Omental fat pad (tissue), 3 donors: ENCODE measurements at regions not wholly inside any gene's neighbourhood (a gene's known extent, or its start where the extent isn't known, plus 50 kb on each side); places are given as distances from the start of the nearest gene placed in this dataset.

Experiments
- ATAC-seq: fragments of 150-250 bp; one replicate; pipeline ENCODE4 v1.9.1; 2016; ENCODE audit warnings: mild to moderate bottlenecking, moderate library complexity; ENCODE audit not compliant: low FRiP score
- DNase-seq: peaks from one replicate; pipeline ENCODE4 v3.0.0-alpha.2; 2019; ENCODE audit warnings: low spot score
- TF ChIP-seq, protein P1 (sequence below), 3 donors: fragments of 450-650 bp; IDR thresholded peaks; one replicate each; pipeline ENCODE4 v1.5.1; 2016 to 2017; ENCODE audit warnings: antibody characterized with exemption in 3 of 3, mild to moderate bottlenecking in 3 of 3, moderate library complexity in 2 of 3

DNA sequence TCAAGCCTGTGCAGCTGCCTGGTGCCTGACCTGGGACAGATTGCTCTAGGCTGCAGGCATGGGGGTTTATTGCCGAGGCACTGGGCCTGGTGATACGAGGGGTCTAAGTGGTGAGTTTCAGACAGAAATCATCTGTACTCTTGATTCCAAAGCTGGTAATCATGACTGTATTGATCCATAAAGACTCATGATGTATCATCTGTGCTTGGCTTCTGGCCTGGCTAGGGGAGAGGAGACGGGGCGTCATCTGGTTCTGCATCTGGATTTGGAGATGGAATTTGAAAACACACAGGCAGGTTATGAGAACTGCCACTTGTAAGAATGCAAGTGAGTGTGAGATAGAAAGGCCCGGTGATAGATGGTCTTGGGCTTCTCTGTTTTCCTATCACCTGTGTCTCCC lies 337.4 kb upstream of the C2CD4B start:
- no peak for ATAC-seq
- TF ChIP-seq, protein P1, sequence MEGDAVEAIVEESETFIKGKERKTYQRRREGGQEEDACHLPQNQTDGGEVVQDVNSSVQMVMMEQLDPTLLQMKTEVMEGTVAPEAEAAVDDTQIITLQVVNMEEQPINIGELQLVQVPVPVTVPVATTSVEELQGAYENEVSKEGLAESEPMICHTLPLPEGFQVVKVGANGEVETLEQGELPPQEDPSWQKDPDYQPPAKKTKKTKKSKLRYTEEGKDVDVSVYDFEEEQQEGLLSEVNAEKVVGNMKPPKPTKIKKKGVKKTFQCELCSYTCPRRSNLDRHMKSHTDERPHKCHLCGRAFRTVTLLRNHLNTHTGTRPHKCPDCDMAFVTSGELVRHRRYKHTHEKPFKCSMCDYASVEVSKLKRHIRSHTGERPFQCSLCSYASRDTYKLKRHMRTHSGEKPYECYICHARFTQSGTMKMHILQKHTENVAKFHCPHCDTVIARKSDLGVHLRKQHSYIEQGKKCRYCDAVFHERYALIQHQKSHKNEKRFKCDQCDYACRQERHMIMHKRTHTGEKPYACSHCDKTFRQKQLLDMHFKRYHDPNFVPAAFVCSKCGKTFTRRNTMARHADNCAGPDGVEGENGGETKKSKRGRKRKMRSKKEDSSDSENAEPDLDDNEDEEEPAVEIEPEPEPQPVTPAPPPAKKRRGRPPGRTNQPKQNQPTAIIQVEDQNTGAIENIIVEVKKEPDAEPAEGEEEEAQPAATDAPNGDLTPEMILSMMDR (IDR thresholded peaks at IDR 0.05) = no peak

GRCh38 chr15:62503451-62503850 lies 338.4 kb upstream of the C2CD4B start:
- TF ChIP-seq, protein P1 (IDR thresholded peaks at IDR 0.05) = no peak
- no peak for DNase-seq
- no peak for ATAC-seq

More for the DNA sequence above, 337.4 kb upstream of the C2CD4B start:
- DNase-seq = no peak

- ATAC-seq = peak; percentile 9
- TF ChIP-seq, protein P1 (IDR thresholded peaks at IDR 0.05) = no peak
- no peak for DNase-seq
These were observed 340.7 kb upstream of the C2CD4B start for GRCh38 chr15:62505762-62506161.

DNA sequence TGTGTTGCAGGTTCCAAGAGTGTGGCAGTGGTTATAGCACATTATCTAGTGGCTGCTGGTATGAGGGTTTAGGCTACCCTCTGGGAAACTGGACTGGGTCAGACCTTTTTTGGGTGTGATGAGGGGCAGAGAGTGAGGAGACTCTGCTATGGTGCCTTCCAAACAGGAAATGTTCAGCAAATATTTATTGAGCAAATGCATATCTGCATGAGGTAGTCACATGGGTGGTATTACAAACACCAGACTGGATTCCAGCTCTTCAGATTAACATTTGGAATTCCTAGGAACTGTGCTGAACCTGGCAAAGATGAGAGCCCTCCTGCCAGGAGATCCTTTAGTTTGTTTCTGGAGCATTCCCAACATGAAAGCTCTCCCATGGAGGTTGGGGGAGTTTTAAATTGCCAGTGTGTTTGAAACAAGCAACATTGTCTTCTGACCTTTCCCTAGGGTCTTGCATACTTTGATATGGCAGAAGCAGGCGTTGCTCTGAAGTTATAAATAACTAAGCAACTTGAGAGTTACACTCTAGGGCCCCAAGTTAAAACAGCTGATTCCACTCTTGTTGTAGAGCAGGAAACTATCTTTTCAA lies 341.2 kb upstream of the C2CD4B start:
- DNase-seq (no peak), ATAC-seq (peak; percentile 78)
- TF ChIP-seq, protein P1 (IDR thresholded peaks at IDR 0.05) = no peak

- DNase-seq (no peak), ATAC-seq (no peak)
- TF ChIP-seq, protein P1 (IDR thresholded peaks at IDR 0.05) = no peak
These were observed 344.4 kb upstream of the C2CD4B start for GRCh38 chr15:62509395-62509958.

DNA sequence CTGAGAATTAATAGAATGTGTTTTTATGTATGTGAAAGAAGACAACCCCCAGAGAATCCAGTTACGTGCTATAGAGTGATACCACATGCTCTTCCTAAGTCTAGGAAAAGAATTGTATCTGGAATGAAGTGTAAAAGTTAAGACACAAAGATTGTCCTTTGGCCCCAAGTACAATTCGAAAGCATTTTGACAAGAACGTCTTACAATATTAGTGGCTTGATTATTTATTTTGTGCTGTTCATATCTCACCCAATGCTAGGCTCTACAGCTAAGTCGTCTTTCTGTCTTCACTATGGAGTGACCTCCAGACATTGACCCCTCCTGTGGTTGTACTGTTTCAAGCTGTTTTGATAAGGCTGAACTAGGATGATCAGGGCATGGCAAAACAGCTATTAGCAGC lies 345.7 kb upstream of the C2CD4B start:
- no peak for DNase-seq
- TF ChIP-seq, protein P1 (IDR thresholded peaks at IDR 0.05) = no peak
- no peak for ATAC-seq

GRCh38 chr15:62512904-62513303 lies 347.8 kb upstream of the C2CD4B start:
- no peak for DNase-seq
- TF ChIP-seq, protein P1 (IDR thresholded peaks at IDR 0.05) = no peak
- no peak for ATAC-seq
